ENCODE measurements at regions not wholly inside any gene's neighbourhood (a gene's known extent, or its start where the extent isn't known, plus 50 kb on each side); places are given as distances from the start of the nearest gene placed in this dataset.

DNA sequence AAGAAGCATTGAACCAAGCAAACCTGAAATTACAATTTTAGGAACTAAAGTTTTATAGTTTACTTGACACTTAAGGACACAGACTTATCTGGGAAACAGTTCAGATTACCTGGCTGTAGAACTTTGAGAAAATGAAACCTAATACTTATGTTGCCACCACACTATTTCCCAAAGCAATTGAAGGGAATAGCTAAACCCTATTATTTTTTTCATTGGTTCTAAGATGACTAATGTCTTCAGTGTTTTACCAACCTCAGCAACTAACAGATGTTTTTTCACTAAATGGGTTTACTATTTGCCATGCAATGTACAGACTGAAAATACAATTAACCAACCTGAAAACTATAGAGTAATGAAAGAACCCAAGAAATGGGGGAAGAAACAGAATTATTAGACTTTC is 689.6 kb downstream of the SORCS1 start:
- no peak for ATAC-seq
- no peak for DNase-seq
- Mint-ChIP-seq H3K9me3 (peaks cover 10% of the 10 kb centered on the region), H3K27ac (no peak overlapping the region), H3K4me1 (ENCODE audit: low read depth) (no peaks in the 10 kb centered on the region), H3K4me3 (no peak overlapping the region), H3K36me3 (ENCODE audit: low read depth) (no peaks in the 10 kb centered on the region), H3K27me3 (no peaks in the 10 kb centered on the region)
- POLR2A ChIA-PET, result no interaction called here
- intact Hi-C loops (cut with micrococcal nuclease), result no loop called here
- TF ChIP-seq, protein P1, sequence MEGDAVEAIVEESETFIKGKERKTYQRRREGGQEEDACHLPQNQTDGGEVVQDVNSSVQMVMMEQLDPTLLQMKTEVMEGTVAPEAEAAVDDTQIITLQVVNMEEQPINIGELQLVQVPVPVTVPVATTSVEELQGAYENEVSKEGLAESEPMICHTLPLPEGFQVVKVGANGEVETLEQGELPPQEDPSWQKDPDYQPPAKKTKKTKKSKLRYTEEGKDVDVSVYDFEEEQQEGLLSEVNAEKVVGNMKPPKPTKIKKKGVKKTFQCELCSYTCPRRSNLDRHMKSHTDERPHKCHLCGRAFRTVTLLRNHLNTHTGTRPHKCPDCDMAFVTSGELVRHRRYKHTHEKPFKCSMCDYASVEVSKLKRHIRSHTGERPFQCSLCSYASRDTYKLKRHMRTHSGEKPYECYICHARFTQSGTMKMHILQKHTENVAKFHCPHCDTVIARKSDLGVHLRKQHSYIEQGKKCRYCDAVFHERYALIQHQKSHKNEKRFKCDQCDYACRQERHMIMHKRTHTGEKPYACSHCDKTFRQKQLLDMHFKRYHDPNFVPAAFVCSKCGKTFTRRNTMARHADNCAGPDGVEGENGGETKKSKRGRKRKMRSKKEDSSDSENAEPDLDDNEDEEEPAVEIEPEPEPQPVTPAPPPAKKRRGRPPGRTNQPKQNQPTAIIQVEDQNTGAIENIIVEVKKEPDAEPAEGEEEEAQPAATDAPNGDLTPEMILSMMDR (IDR thresholded peaks at IDR 0.05), result no peak
- CTCF ChIA-PET, result no interaction called here

DNA sequence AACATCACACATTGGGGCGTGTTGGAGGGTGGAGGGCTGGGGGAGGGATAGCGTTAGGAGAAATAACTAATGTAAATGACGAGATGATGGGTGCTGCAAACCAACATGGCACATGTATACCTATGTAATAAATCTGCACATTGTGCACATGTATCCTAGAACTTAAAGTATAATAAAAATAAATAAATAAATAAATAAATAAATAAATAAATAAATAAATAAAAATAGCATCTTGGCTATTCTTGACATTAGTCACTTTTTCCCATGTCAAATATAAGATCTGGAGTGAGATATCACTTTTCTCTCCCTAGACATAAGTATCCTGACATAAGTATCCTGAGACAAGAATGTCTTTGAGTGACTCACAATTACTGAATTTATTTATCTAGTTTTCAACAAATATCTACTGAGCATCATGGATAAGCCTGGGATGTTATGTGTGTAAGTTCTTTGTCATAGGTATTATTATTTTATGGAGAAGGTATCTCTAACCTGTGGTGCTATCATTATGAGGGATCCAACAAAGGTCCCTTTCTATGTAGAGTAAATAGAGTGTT is 691.3 kb downstream of the SORCS1 start:
- Mint-ChIP-seq H3K4me3 (no peak overlapping the region), H3K36me3 (ENCODE audit: low read depth) (no peaks in the 10 kb centered on the region), H3K9me3 (peaks cover 10% of the 10 kb centered on the region), H3K27ac (no peak overlapping the region), H3K4me1 (ENCODE audit: low read depth) (no peaks in the 10 kb centered on the region), H3K27me3 (no peaks in the 10 kb centered on the region)
- TF ChIP-seq, protein P1 (IDR thresholded peaks at IDR 0.05), result no peak
- intact Hi-C loops (cut with micrococcal nuclease), result no loop called here
- ATAC-seq (no peak), DNase-seq (no peak)
- POLR2A ChIA-PET, result no interaction called here
- CTCF ChIA-PET, result no interaction called here

- Mint-ChIP-seq H3K4me1 (ENCODE audit: low read depth) (no peaks in the 10 kb centered on the region), H3K27me3 (no peaks in the 10 kb centered on the region), H3K9me3 (peaks cover 15% of the 10 kb centered on the region), H3K4me3 (no peak overlapping the region), H3K27ac (no peak overlapping the region), H3K36me3 (ENCODE audit: low read depth) (no peaks in the 10 kb centered on the region)
- no peak for ATAC-seq
- TF ChIP-seq, protein P1 (IDR thresholded peaks at IDR 0.05), result no peak
- CTCF ChIA-PET, result no interaction called here
- DNase-seq, result no peak
- POLR2A ChIA-PET, result no interaction called here
- intact Hi-C loops (cut with micrococcal nuclease), result no loop called here
Observed at GRCh38 chr10:106467506-106467905, 697.0 kb downstream of the SORCS1 start.

DNA sequence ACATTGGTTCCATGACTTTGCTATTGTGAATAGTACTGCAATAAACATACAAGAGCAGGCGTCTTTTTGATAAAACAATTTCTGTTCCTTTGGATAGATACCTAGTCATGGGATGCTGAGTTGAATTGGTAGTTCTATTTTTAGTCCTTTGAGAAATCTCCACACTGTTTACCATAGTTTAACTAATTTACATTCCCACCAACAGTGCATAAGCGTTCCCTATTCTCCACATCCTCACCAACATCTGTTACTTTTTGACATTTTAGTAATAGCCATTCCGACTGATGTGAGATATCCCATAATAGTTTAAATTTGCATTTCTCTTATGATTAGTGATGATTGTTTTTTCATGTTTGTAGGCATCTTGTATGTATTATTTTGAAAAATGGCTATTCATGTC is 707.0 kb downstream of the SORCS1 start:
- intact Hi-C loops (cut with micrococcal nuclease), result no loop called here
- no peak overlapping the region for H3K4me3 Mint-ChIP-seq
- TF ChIP-seq, protein P1 (IDR thresholded peaks at IDR 0.05), result no peak
- ChIA-PET POLR2A (no interaction called here), CTCF (no interaction called here)
- H3K36me3 Mint-ChIP-seq (ENCODE audit: low read depth), result no peaks in the 10 kb centered on the region
- H3K4me1 Mint-ChIP-seq (ENCODE audit: low read depth), result no peaks in the 10 kb centered on the region
- DNase-seq, result no peak
- no peaks in the 10 kb centered on the region for H3K27me3 Mint-ChIP-seq
- H3K9me3 Mint-ChIP-seq, result peaks cover 21% of the 10 kb centered on the region
- no peak overlapping the region for H3K27ac Mint-ChIP-seq
- no peak for ATAC-seq

GRCh38 chr10:106454233-106454632 is 710.3 kb downstream of the SORCS1 start:
- intact Hi-C loops (cut with micrococcal nuclease), result no loop called here
- POLR2A ChIA-PET, result no interaction called here
- H3K9me3 Mint-ChIP-seq, result peaks cover 12% of the 10 kb centered on the region
- TF ChIP-seq, protein P1 (IDR thresholded peaks at IDR 0.05), result no peak
- H3K4me1 Mint-ChIP-seq (ENCODE audit: low read depth), result no peaks in the 10 kb centered on the region
- CTCF ChIA-PET, result no interaction called here
- H3K27me3 Mint-ChIP-seq, result no peaks in the 10 kb centered on the region
- no peak overlapping the region for H3K4me3 Mint-ChIP-seq
- ATAC-seq (no peak), DNase-seq (no peak)
- no peak overlapping the region for H3K27ac Mint-ChIP-seq
- no peaks in the 10 kb centered on the region for H3K36me3 Mint-ChIP-seq (ENCODE audit: low read depth)
